NCI-H2227 (cell line): ENCODE measurements at regions not wholly inside any gene's neighbourhood (a gene's known extent, or its start where the extent isn't known, plus 50 kb on each side); places are given as distances from the start of the nearest gene placed in this dataset.

Source experiments
- DNase-seq: peaks from one replicate; lab custom pipeline; 2025; ENCODE audit not compliant: unreplicated experiment; lab: John Stamatoyannopoulos, UW

GRCh38 chr7:9955138-9955537, 1018.5 kb upstream of the PHF14 start:
- no peak for DNase-seq

GRCh38 chr7:9958486-9958885, 1015.2 kb upstream of the PHF14 start:
- peak; percentile 12 for DNase-seq

GRCh38 chr7:9960460-9960859, 1013.2 kb upstream of the PHF14 start:
- no peak for DNase-seq

- no peak for DNase-seq
Measured at GRCh38 chr7:9961161-9961922, 1012.3 kb upstream of the PHF14 start.

GRCh38 chr7:9962742-9963141, 1010.9 kb upstream of the PHF14 start:
- DNase-seq: no peak

- no peak for DNase-seq
Measured at GRCh38 chr7:9978106-9979064, 995.3 kb upstream of the PHF14 start.

GRCh38 chr7:9981742-9982349, 991.8 kb upstream of the PHF14 start:
- DNase-seq: no peak

GRCh38 chr7:9983048-9983447, 990.6 kb upstream of the PHF14 start:
- DNase-seq: no peak

GRCh38 chr7:10015687-10016086, 958.0 kb upstream of the PHF14 start:
- DNase-seq: no peak

- no peak for DNase-seq
Measured at GRCh38 chr7:10022480-10022879, 951.2 kb upstream of the PHF14 start.

GRCh38 chr7:10022957-10023356, 950.7 kb upstream of the PHF14 start:
- no peak for DNase-seq

GRCh38 chr7:10034843-10035556, 938.7 kb upstream of the PHF14 start:
- DNase-seq: no peak

GRCh38 chr7:10036693-10037092, 937.0 kb upstream of the PHF14 start:
- DNase-seq: no peak

- DNase-seq: no peak
Measured at GRCh38 chr7:10038351-10038750, 935.3 kb upstream of the PHF14 start.

GRCh38 chr7:10040674-10041073, 933.0 kb upstream of the PHF14 start:
- DNase-seq: no peak

GRCh38 chr7:10070899-10071298, 902.8 kb upstream of the PHF14 start:
- DNase-seq: no peak

GRCh38 chr7:10075866-10076265, 897.8 kb upstream of the PHF14 start:
- DNase-seq: no peak

- DNase-seq: no peak
Measured at GRCh38 chr7:10076660-10077300, 896.9 kb upstream of the PHF14 start.

- DNase-seq: no peak
Measured at GRCh38 chr7:10079572-10079971, 894.1 kb upstream of the PHF14 start.

- no peak for DNase-seq
Measured at GRCh38 chr7:10082896-10083295, 890.8 kb upstream of the PHF14 start.

- peak; percentile 35 for DNase-seq
Measured at GRCh38 chr7:10083766-10084165, 889.9 kb upstream of the PHF14 start.
